K562 (cell line): ENCODE measurements at regions not wholly inside any gene's neighbourhood (a gene's known extent, or its start where the extent isn't known, plus 50 kb on each side); places are given as distances from the start of the nearest gene placed in this dataset.

Source experiments
- BRD4 ChIP-seq: fragments of 200-600 bp; sonication (generic); IDR thresholded peaks from 2 replicates; pipeline ENCODE4 v1.6.1; 2017; ENCODE audit warnings: inconsistent platforms
- CCNT2 ChIP-seq: IDR thresholded peaks from 2 replicates; pipeline ENCODE4 v1.6.1; 2011; ENCODE audit warnings: borderline replicate concordance, low read depth, mild to moderate bottlenecking, moderate library complexity, mixed read lengths, low read length; ENCODE audit not compliant: insufficient read length; ENCODE audit errors: extremely low read depth
- CHCHD3 ChIP-seq: fragments of 250-450 bp; sonication (Bioruptor Pico); IDR thresholded peaks from 2 replicates; pipeline ENCODE4 v2.1.2; 2022; ENCODE audit warnings: mild to moderate bottlenecking
- CXXC5 ChIP-seq: fragments of 250-450 bp; sonication (Bioruptor Pico); IDR thresholded peaks from 2 replicates; pipeline ENCODE4 v1.8.0; 2022; ENCODE audit warnings: inconsistent platforms, mild to moderate bottlenecking, moderate library complexity
- E2F6 ChIP-seq, 2 experiments: IDR thresholded peaks; 2 replicates each; pipeline ENCODE4 v1.6.1; 2011; ENCODE audit warnings: borderline replicate concordance in 1 of 2, control low read depth in 1 of 2, low read depth in 1 of 2, low read length in 1 of 2, mild to moderate bottlenecking in 1 of 2, mixed read lengths in 1 of 2, moderate library complexity in 1 of 2; ENCODE audit not compliant: insufficient read depth in 1 of 2, insufficient read length in 1 of 2, poor library complexity in 1 of 2, severe bottlenecking in 1 of 2; ENCODE audit errors: extremely low read depth in 1 of 2
- EGR1 ChIP-seq: fragments of 450-650 bp; conservative IDR thresholded peaks from 2 replicates; pipeline ENCODE4 v1.6.1; 2017; ENCODE audit warnings: mild to moderate bottlenecking
- FOXA3 ChIP-seq, 2 experiments: fragments of 450-650 bp in 1 of 2; sonication (generic) in 1 of 2; formaldehyde crosslinking; IDR thresholded peaks in 1 of 2; conservative IDR thresholded peaks in 1 of 2; 2 replicates each; pipeline versions ENCODE4 v1.4.0 to v1.8.0; 2020 to 2022; ENCODE audit warnings: mild to moderate bottlenecking in 2 of 2, missing genetic modification reagents in 1 of 2
- MYBL2 ChIP-seq, 2 experiments: fragments of 450-650 bp in 1 of 2; sonication (generic) in 1 of 2; formaldehyde crosslinking in 1 of 2; IDR thresholded peaks; 2 replicates each; pipeline versions ENCODE4 v1.6.1 to v1.8.1; 2017 to 2022; ENCODE audit warnings: borderline replicate concordance in 1 of 2, inconsistent platforms in 1 of 2, low read depth in 1 of 2, mild to moderate bottlenecking in 1 of 2, missing genetic modification reagents in 1 of 2, moderate library complexity in 1 of 2
- NCOR1 ChIP-seq: fragments of 450-650 bp; IDR thresholded peaks from 2 replicates; pipeline ENCODE4 v1.6.1; 2016; ENCODE audit warnings: mild to moderate bottlenecking, moderate library complexity
- NFXL1 ChIP-seq: fragments of 450-650 bp; formaldehyde crosslinking; IDR thresholded peaks from 2 replicates; pipeline ENCODE4 v1.4.0; 2021; ENCODE audit warnings: mild to moderate bottlenecking
- NR4A1 ChIP-seq, 2 experiments: fragments of 250-450 bp in 1 of 2; fragments of 450-650 bp in 1 of 2; sonication (Bioruptor Pico) in 1 of 2; IDR thresholded peaks; 2 replicates each; pipeline versions ENCODE4 v1.4.0 to v1.6.1; 2016 to 2020; ENCODE audit warnings: mild to moderate bottlenecking in 2 of 2, missing compliant biosample characterization in 1 of 2, missing genetic modification characterization in 1 of 2, moderate library complexity in 1 of 2
- POLR3A ChIP-seq: IDR thresholded peaks from 2 replicates; pipeline ENCODE4 v1.6.1; 2011; ENCODE audit warnings: borderline replicate concordance, mild to moderate bottlenecking, moderate library complexity; ENCODE audit not compliant: insufficient read length, insufficient read depth; ENCODE audit errors: extremely low read depth
- SP2 ChIP-seq: IDR thresholded peaks from 2 replicates; pipeline ENCODE4 v1.6.1; 2011; ENCODE audit warnings: mild to moderate bottlenecking, low read depth, low read length, moderate library complexity; ENCODE audit not compliant: poor library complexity, severe bottlenecking; ENCODE audit errors: extremely low read depth
- SREBF2 ChIP-seq: sonication (generic); formaldehyde crosslinking; IDR thresholded peaks from 2 replicates; pipeline ENCODE4 v1.4.0; 2020; ENCODE audit warnings: mild to moderate bottlenecking, missing genetic modification reagents
- TARDBP ChIP-seq: fragments of 450-650 bp; IDR thresholded peaks from 2 replicates; pipeline ENCODE4 v1.6.1; 2016
- USF1 ChIP-seq: sonication (generic); formaldehyde crosslinking; IDR thresholded peaks from 2 replicates; pipeline ENCODE4 v1.9.0; 2022; ENCODE audit warnings: mild to moderate bottlenecking, missing genetic modification reagents
- VEZF1 ChIP-seq: fragments of 200-800 bp; sonication (Bioruptor generic); IDR thresholded peaks from 2 replicates; pipeline ENCODE4 v1.6.1; 2017; ENCODE audit warnings: missing genetic modification characterization, missing compliant biosample characterization
- ZBTB2 ChIP-seq: fragments of 450-650 bp; IDR thresholded peaks from 2 replicates; pipeline ENCODE4 v1.6.1; 2016; ENCODE audit warnings: antibody characterized with exemption
- ZBTB7A ChIP-seq: IDR thresholded peaks from 2 replicates; pipeline ENCODE4 v1.6.1; 2011; ENCODE audit warnings: low read depth, mild to moderate bottlenecking, low read length, moderate library complexity, borderline replicate concordance; ENCODE audit not compliant: control insufficient read depth
- ZNF408 ChIP-seq: fragments of 250-450 bp; sonication (Bioruptor Pico); IDR thresholded peaks from 2 replicates; pipeline ENCODE4 v1.4.0; 2020; ENCODE audit warnings: low read depth, mild to moderate bottlenecking, moderate library complexity
- ZNF445 ChIP-seq: fragments of 250-450 bp; sonication (Bioruptor Pico); IDR thresholded peaks from 2 replicates; pipeline ENCODE4 v1.4.0; 2020; ENCODE audit warnings: low read depth, mild to moderate bottlenecking, moderate library complexity
- ZNF778 ChIP-seq: fragments of 450-650 bp; formaldehyde crosslinking; IDR thresholded peaks from 2 replicates; pipeline ENCODE4 v1.4.0; 2020; ENCODE audit warnings: mild to moderate bottlenecking, moderate library complexity
- ZNF780A ChIP-seq: fragments of 250-450 bp; sonication (Bioruptor Pico); IDR thresholded peaks from 2 replicates; pipeline ENCODE4 v1.5.0; 2021; ENCODE audit warnings: mild to moderate bottlenecking

GRCh38 chr10:89086801-89087521 is 96.4 kb downstream of the FAS start (continued):
- TF ChIP-seq MYBL2 (IDR thresholded peaks at IDR 0.05; ENCODE audit: low read depth) (no peak), MYBL2 (CRISPR knock-in tag; IDR thresholded peaks at IDR 0.05; ENCODE audit: borderline replicate concordance) (no peak), CHCHD3 (CRISPR knock-in tag) (no peak), BRD4 (peak; percentile 62; the same call in 1 of the 2 replicates), CXXC5 (CRISPR knock-in tag) (peak; percentile 63), ZBTB2 (no peak), ZNF778 (no peak), ZNF445 (CRISPR knock-in tag) (no peak), SP2 (no peak), ZNF408 (no peak), NR4A1 (CRISPR knock-in tag; IDR thresholded peaks at IDR 0.05) (no peak), NR4A1 (tag; IDR thresholded peaks at IDR 0.05) (peak; percentile 24; the same call in 1 of the 2 replicates), NCOR1 (no peak), FOXA3 (CRISPR knock-in tag; conservative IDR thresholded peaks at IDR 0.05 in 1 of 2, IDR thresholded peaks at IDR 0.05 in 1 of 2) (no peak), SREBF2 (CRISPR knock-in tag) (no peak), TARDBP (no peak), CCNT2 (no peak), EGR1 (no peak), USF1 (CRISPR knock-in tag) (peak; percentile 43; the same call in 1 of the 2 replicates), E2F6 (IDR thresholded peaks at IDR 0.05; ENCODE audit: borderline replicate concordance in 1 of 2, extremely low read depth in 1 of 2, insufficient read depth in 1 of 2, insufficient read length in 1 of 2, low read depth in 1 of 2, low read length in 1 of 2, poor library complexity in 1 of 2, severe bottlenecking in 1 of 2) (no peak), ZBTB7A (no peak), VEZF1 (CRISPR knock-in tag) (peak; percentile 49), ZNF780A (CRISPR knock-in tag) (no peak), POLR3A (no peak), NFXL1 (no peak)
